ENCODE measurements at regions not wholly inside any gene's neighbourhood (a gene's known extent, or its start where the extent isn't known, plus 50 kb on each side); places are given as distances from the start of the nearest gene placed in this dataset.

DNA sequence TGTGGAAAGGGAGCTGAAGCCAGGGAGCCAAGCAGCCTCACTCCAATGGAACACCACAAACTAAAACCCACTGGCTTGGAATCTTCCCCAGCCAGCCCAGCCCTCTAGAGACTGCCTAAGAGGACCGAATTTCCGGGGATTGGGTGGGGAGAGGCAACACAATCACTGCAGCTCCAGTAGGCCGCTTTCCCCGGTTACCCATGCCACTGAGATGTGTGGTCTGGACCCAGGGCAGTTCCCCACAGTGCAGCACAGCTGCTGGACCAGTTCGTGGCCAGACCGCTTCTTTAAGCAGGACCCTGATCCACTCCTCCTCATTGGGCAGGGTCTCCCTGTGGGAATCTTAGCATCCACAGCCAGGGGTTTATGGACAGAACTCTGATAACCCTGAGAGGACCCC, 91.9 kb upstream of the PAGE3 start:
- TF ChIP-seq, protein P1, sequence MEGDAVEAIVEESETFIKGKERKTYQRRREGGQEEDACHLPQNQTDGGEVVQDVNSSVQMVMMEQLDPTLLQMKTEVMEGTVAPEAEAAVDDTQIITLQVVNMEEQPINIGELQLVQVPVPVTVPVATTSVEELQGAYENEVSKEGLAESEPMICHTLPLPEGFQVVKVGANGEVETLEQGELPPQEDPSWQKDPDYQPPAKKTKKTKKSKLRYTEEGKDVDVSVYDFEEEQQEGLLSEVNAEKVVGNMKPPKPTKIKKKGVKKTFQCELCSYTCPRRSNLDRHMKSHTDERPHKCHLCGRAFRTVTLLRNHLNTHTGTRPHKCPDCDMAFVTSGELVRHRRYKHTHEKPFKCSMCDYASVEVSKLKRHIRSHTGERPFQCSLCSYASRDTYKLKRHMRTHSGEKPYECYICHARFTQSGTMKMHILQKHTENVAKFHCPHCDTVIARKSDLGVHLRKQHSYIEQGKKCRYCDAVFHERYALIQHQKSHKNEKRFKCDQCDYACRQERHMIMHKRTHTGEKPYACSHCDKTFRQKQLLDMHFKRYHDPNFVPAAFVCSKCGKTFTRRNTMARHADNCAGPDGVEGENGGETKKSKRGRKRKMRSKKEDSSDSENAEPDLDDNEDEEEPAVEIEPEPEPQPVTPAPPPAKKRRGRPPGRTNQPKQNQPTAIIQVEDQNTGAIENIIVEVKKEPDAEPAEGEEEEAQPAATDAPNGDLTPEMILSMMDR (IDR thresholded peaks at IDR 0.05 in 2 of 3, conservative IDR thresholded peaks at IDR 0.05 in 1 of 3; ENCODE audit: borderline replicate concordance in 1 of 3, insufficient read depth in 1 of 3, low read depth in 2 of 3, low read length in 2 of 3) = no peak
- TF ChIP-seq, protein P2, sequence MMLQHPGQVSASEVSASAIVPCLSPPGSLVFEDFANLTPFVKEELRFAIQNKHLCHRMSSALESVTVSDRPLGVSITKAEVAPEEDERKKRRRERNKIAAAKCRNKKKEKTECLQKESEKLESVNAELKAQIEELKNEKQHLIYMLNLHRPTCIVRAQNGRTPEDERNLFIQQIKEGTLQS (IDR thresholded peaks at IDR 0.05) = no peak
- TF ChIP-seq EZH2 (IDR thresholded peaks at IDR 0.05) (no peak), POLR2A (IDR thresholded peaks at IDR 0.05; ENCODE audit: borderline replicate concordance, extremely low read depth, insufficient read depth, insufficient read length) (no peak), POLR2AphosphoS5 (IDR thresholded peaks at IDR 0.05; ENCODE audit: low read depth, low read length) (no peak), ZNF274 (IDR thresholded peaks at IDR 0.05; ENCODE audit: low read depth, low read length) (no peak), RAD21 (IDR thresholded peaks at IDR 0.05; ENCODE audit: low read depth) (no peak), YY1 (IDR thresholded peaks at IDR 0.05; ENCODE audit: extremely low read depth, insufficient replicate concordance, low read depth, low read length) (no peak), EZH2phosphoT487 (IDR thresholded peaks at IDR 0.05; ENCODE audit: borderline replicate concordance) (no peak), SIN3A (IDR thresholded peaks at IDR 0.05; ENCODE audit: low read depth) (no peak)
- TF ChIP-seq, protein P3, sequence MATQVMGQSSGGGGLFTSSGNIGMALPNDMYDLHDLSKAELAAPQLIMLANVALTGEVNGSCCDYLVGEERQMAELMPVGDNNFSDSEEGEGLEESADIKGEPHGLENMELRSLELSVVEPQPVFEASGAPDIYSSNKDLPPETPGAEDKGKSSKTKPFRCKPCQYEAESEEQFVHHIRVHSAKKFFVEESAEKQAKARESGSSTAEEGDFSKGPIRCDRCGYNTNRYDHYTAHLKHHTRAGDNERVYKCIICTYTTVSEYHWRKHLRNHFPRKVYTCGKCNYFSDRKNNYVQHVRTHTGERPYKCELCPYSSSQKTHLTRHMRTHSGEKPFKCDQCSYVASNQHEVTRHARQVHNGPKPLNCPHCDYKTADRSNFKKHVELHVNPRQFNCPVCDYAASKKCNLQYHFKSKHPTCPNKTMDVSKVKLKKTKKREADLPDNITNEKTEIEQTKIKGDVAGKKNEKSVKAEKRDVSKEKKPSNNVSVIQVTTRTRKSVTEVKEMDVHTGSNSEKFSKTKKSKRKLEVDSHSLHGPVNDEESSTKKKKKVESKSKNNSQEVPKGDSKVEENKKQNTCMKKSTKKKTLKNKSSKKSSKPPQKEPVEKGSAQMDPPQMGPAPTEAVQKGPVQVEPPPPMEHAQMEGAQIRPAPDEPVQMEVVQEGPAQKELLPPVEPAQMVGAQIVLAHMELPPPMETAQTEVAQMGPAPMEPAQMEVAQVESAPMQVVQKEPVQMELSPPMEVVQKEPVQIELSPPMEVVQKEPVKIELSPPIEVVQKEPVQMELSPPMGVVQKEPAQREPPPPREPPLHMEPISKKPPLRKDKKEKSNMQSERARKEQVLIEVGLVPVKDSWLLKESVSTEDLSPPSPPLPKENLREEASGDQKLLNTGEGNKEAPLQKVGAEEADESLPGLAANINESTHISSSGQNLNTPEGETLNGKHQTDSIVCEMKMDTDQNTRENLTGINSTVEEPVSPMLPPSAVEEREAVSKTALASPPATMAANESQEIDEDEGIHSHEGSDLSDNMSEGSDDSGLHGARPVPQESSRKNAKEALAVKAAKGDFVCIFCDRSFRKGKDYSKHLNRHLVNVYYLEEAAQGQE (IDR thresholded peaks at IDR 0.05; ENCODE audit: low read depth) = no peak

Data from HCT116 (cell line).